SK-N-SH (cell line): ENCODE measurements at regions not wholly inside any gene's neighbourhood (a gene's known extent, or its start where the extent isn't known, plus 50 kb on each side); places are given as distances from the start of the nearest gene placed in this dataset.

Experiments
- CTCF ChIA-PET: fragments of 300-600, 350-600 bp; formaldehyde crosslinking; extraction: SDS; loops from one replicate; lab custom pipeline; 2021; lab: Yijun Ruan, JAX
- POLR2A ChIA-PET: fragments of 350-600 bp; sonication (Branson Sonifier 250); formaldehyde crosslinking; extraction: SDS; loops from one replicate; lab custom pipeline; 2020; ENCODE audit warnings: antibody characterized with exemption, inconsistent platforms; lab: Yijun Ruan, JAX
- DNase-seq: peaks from one replicate; pipeline ENCODE4 v3.0.0; 2012
- H2AFZ ChIP-seq: fragments of 200-600 bp; sonication (generic); 2 replicates; pipeline ENCODE4 v1.8.1; 2016; ENCODE audit warnings: antibody characterized with exemption, mild to moderate bottlenecking, low read depth
- H3F3A ChIP-seq: fragments of 200-600 bp; sonication (generic); replicated peaks from 2 replicates; pipeline ENCODE3; 2016; ENCODE audit warnings: antibody characterized with exemption, mild to moderate bottlenecking; ENCODE audit not compliant: insufficient read depth
- H3K27ac ChIP-seq, 2 experiments: fragments of 200-500 bp in 1 of 2; fragments of 200-600 bp in 1 of 2; sonication (Bioruptor generic) in 1 of 2; sonication (generic), shearing (Covaris generic) in 1 of 2; 2 replicates each; pipeline versions ENCODE4 v1.5.1 to v1.6.1; 2014 to 2016; ENCODE audit warnings: low read depth in 2 of 2, inconsistent platforms in 1 of 2, low read length in 1 of 2, mild to moderate bottlenecking in 1 of 2, mixed read lengths in 1 of 2
- H3K27me3 ChIP-seq: fragments of 200-600 bp; sonication (generic), shearing (Covaris generic); 2 replicates; pipeline ENCODE4 v1.6.1; 2016; ENCODE audit warnings: mixed run types; ENCODE audit not compliant: insufficient read depth
- H3K36me3 ChIP-seq, 2 experiments: fragments of 200-500 bp in 1 of 2; fragments of 200-600 bp in 1 of 2; sonication (Bioruptor generic) in 1 of 2; sonication (generic) in 1 of 2; replicated peaks in 1 of 2; 2 replicates each; pipeline versions ENCODE3 to v1.5.1; 2014 to 2016; ENCODE audit warnings: low read length in 1 of 2, mild to moderate bottlenecking in 1 of 2; ENCODE audit not compliant: insufficient read depth in 2 of 2, control insufficient read depth in 1 of 2
- H3K4me1 ChIP-seq, 2 experiments: fragments of 200-500 bp in 1 of 2; fragments of 200-600 bp in 1 of 2; sonication (Bioruptor generic) in 1 of 2; sonication (generic), shearing (Covaris generic) in 1 of 2; 2 replicates each; pipeline versions ENCODE4 v1.5.1 to v1.6.1; 2014 to 2016; ENCODE audit warnings: low read depth in 1 of 2, low read length in 1 of 2, mixed run types in 1 of 2; ENCODE audit not compliant: insufficient read depth in 2 of 2, control insufficient read depth in 1 of 2
- H3K4me2 ChIP-seq: fragments of 200-600 bp; sonication (generic), shearing (Covaris generic); 2 replicates; pipeline ENCODE4 v1.6.1; 2017; ENCODE audit warnings: mixed run types
- H3K4me3 ChIP-seq, 2 experiments: fragments of 200-500 bp in 1 of 2; fragments of 200-600 bp in 1 of 2; sonication (Bioruptor generic) in 1 of 2; sonication (generic), shearing (Covaris generic) in 1 of 2; 2 replicates each; pipeline versions ENCODE4 v1.5.1 to v1.8.1; 2014 to 2016; ENCODE audit warnings: low read depth in 2 of 2, inconsistent platforms in 1 of 2, low read length in 1 of 2, mild to moderate bottlenecking in 1 of 2, mixed read lengths in 1 of 2, moderate library complexity in 1 of 2
- H3K79me2 ChIP-seq: fragments of 200-600 bp; sonication (generic); 2 replicates; pipeline ENCODE4 v1.8.1; 2017; ENCODE audit warnings: mild to moderate bottlenecking; ENCODE audit not compliant: insufficient read depth
- H3K9ac ChIP-seq: fragments of 200-600 bp; sonication (generic); 2 replicates; pipeline ENCODE4 v1.6.1; 2017; ENCODE audit warnings: mixed run types
- H3K9me2 ChIP-seq: fragments of 200-600 bp; sonication (generic); 2 replicates; pipeline ENCODE4 v1.6.1; 2017; ENCODE audit warnings: mixed run types
- H3K9me3 ChIP-seq: fragments of 200-600 bp; sonication (generic); 2 replicates; pipeline ENCODE4 v1.6.1; 2017; ENCODE audit warnings: mixed run types, mild to moderate bottlenecking, moderate library complexity
- H4K20me1 ChIP-seq: fragments of 200-600 bp; sonication (generic); 2 replicates; pipeline ENCODE4 v1.6.1; 2017; ENCODE audit warnings: mild to moderate bottlenecking, mixed run types; ENCODE audit not compliant: insufficient read depth
- ELF1 ChIP-seq: IDR thresholded peaks from 2 replicates; pipeline ENCODE4 v1.4.0; 2012
- EP300 ChIP-seq, 2 experiments: IDR thresholded peaks; 2 replicates each; pipeline versions ENCODE4 v1.4.0 to v1.6.1; 2012; ENCODE audit warnings: borderline replicate concordance in 1 of 2, low read depth in 1 of 2, low read length in 1 of 2
- EZH2phosphoT487 ChIP-seq: fragments of 200-600 bp; sonication (generic); IDR thresholded peaks from 2 replicates; pipeline ENCODE4 v1.6.1; 2017; ENCODE audit warnings: low read depth, mixed run types, mild to moderate bottlenecking, antibody characterized with exemption, moderate library complexity, borderline replicate concordance
- FOXJ3 ChIP-seq: sonication (generic); formaldehyde crosslinking; IDR thresholded peaks from 2 replicates; pipeline ENCODE4 v1.5.1; 2020; ENCODE audit warnings: mild to moderate bottlenecking, missing genetic modification reagents
- GATA2 ChIP-seq: sonication (generic); formaldehyde crosslinking; IDR thresholded peaks from 2 replicates; pipeline ENCODE4 v1.5.0; 2020; ENCODE audit warnings: mild to moderate bottlenecking, missing genetic modification reagents
- NFIC ChIP-seq: IDR thresholded peaks from 2 replicates; pipeline ENCODE4 v1.4.0; 2012; ENCODE audit warnings: borderline replicate concordance
- NRF1 ChIP-seq: IDR thresholded peaks from 2 replicates; pipeline ENCODE4 v1.6.1; 2012; ENCODE audit warnings: low read depth, mild to moderate bottlenecking, low read length
- POLR2AphosphoS5 ChIP-seq: IDR thresholded peaks from 2 replicates; pipeline ENCODE4 v1.6.1; 2012; ENCODE audit warnings: low read depth, low read length
- RAD21 ChIP-seq: IDR thresholded peaks from 2 replicates; pipeline ENCODE4 v1.6.1; 2012; ENCODE audit warnings: mild to moderate bottlenecking, low read length
- RCOR1 ChIP-seq: fragments of 150-350 bp; IDR thresholded peaks from 2 replicates; pipeline ENCODE4 v1.6.1; 2017; ENCODE audit warnings: antibody characterized with exemption, low read length
- RFX5 ChIP-seq: IDR thresholded peaks from 2 replicates; pipeline ENCODE4 v1.6.1; 2012; ENCODE audit warnings: mild to moderate bottlenecking, improper control_type of control experiment, low read length
- TAF1 ChIP-seq: IDR thresholded peaks from 2 replicates; pipeline ENCODE4 v1.6.1; 2012; ENCODE audit warnings: low read depth, mild to moderate bottlenecking, low read length, moderate library complexity, borderline replicate concordance
- TCF12 ChIP-seq: IDR thresholded peaks from 2 replicates; pipeline ENCODE4 v1.4.0; 2012
- TEAD4 ChIP-seq: IDR thresholded peaks from 2 replicates; pipeline ENCODE4 v1.4.0; 2012; ENCODE audit warnings: mild to moderate bottlenecking, borderline replicate concordance; ENCODE audit not compliant: insufficient read depth
- WGBS: methylation state at CpG from one replicate; pipeline ENCODE4 v1.1.6; 2017; ENCODE audit warnings: low lambda C conversion rate; 5-methylcytosine and 5-hydroxymethylcytosine counted together
- TF ChIP-seq, protein P1 (sequence below): fragments of 200-600 bp; sonication (generic); IDR thresholded peaks from 2 replicates; pipeline ENCODE4 v1.6.1; 2017; ENCODE audit warnings: antibody characterized with exemption, mild to moderate bottlenecking, moderate library complexity
- TF ChIP-seq, protein P2 (sequence below): IDR thresholded peaks from 2 replicates; pipeline ENCODE4 v1.4.0; 2012; ENCODE audit warnings: low read depth, borderline replicate concordance
- TF ChIP-seq, protein P3 (sequence below): IDR thresholded peaks from 2 replicates; pipeline ENCODE4 v1.6.1; 2012; ENCODE audit warnings: mild to moderate bottlenecking, low read depth, low read length, moderate library complexity
- TF ChIP-seq, protein P4 (sequence below): fragments of 150-350 bp; IDR thresholded peaks from 2 replicates; pipeline ENCODE4 v1.6.1; 2017; ENCODE audit warnings: antibody characterized with exemption, low read length, low read depth, borderline replicate concordance
- TF ChIP-seq, protein P5 (sequence below): IDR thresholded peaks from 2 replicates; pipeline ENCODE4; 2012

DNA sequence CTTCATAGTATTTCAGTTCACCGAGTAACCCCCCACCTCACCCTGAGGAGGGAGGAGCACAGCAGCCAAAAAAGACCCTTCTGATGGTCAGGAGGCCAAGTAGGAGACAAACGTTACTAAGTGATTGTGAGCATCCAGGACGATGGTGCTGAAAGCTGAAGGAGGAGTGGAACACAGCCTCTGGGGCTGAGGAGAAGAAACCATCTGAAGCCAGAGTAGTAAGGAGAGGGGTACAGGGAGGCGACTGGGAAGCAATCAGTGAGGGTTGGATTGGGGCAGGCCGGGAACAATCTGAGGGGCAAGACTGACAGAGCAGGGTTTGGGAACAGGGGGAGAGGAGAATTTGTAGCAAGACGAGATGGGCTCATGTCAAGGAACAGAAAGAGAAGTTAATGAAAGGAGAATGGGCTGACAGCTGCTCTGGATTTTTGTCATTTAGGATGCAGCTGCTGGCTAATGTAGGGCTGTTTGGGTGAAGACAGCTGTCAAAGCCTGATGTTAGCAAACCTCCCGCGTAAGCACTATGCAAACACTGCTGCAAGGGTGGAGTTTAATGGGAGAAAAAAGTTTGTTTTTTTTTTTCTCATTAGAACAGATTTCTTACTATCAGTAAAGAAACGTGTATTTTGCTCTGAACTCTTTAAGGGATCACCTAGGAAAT lies 622.2 kb downstream of the EDEM1 start (continued):
- TF ChIP-seq, protein P1, sequence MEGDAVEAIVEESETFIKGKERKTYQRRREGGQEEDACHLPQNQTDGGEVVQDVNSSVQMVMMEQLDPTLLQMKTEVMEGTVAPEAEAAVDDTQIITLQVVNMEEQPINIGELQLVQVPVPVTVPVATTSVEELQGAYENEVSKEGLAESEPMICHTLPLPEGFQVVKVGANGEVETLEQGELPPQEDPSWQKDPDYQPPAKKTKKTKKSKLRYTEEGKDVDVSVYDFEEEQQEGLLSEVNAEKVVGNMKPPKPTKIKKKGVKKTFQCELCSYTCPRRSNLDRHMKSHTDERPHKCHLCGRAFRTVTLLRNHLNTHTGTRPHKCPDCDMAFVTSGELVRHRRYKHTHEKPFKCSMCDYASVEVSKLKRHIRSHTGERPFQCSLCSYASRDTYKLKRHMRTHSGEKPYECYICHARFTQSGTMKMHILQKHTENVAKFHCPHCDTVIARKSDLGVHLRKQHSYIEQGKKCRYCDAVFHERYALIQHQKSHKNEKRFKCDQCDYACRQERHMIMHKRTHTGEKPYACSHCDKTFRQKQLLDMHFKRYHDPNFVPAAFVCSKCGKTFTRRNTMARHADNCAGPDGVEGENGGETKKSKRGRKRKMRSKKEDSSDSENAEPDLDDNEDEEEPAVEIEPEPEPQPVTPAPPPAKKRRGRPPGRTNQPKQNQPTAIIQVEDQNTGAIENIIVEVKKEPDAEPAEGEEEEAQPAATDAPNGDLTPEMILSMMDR: no peak
- TF ChIP-seq, all 33 proteins: peak for 0

DNA sequence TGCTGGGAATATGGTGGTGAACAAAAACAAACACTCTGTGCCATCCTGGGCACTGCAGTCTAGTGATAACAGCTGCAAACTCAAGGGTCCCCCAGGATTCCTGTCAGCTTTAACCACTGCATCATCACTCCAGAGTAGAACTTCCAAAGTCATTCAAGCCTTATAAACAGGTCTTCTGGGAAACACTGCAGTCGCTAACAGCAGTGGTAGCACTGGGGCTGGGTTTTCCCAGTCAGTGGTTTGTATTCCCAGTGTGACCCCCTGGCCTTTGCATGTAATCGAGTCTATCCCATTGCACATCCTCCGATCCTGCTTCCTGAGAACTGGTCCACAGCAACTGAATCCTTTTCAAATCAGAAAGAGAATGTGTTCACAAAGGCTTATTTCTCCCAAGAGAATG lies 623.5 kb downstream of the EDEM1 start:
- WGBS: 28% methylated on average over 3 of the region's 3 CpGs
- H2AFZ ChIP-seq: no peak overlapping the region
- ChIA-PET CTCF (interaction anchor here (1.3 kb wide), 1 partner anchor 12 kb away, joined by 3 read pairs; no protein-coding TSS in a partner anchor), POLR2A (no interaction called here)
- H3K79me2 ChIP-seq: no peaks in the 10 kb centered on the region
- H3K4me1 ChIP-seq: no peaks in the 10 kb centered on the region
- H3K4me3 ChIP-seq: no peak overlapping the region
- H3K9me3 ChIP-seq: no peaks in the 10 kb centered on the region
- H3K4me2 ChIP-seq: no peak overlapping the region
- DNase-seq: no peak
- H3F3A ChIP-seq: no peaks in the 10 kb centered on the region
- H3K36me3 ChIP-seq: no peaks in the 10 kb centered on the region
- H4K20me1 ChIP-seq: no peaks in the 10 kb centered on the region
- no peaks in the 10 kb centered on the region for H3K9me2 ChIP-seq
- H3K27ac ChIP-seq: no peak overlapping the region
- no peak overlapping the region for H3K9ac ChIP-seq
- no peaks in the 10 kb centered on the region for H3K27me3 ChIP-seq
- TF ChIP-seq RFX5 (no peak), RCOR1 (no peak), RAD21 (no peak), TEAD4 (no peak), NRF1 (no peak), GATA2 (no peak), ELF1 (no peak), EZH2phosphoT487 (no peak), TAF1 (no peak), POLR2AphosphoS5 (no peak), NFIC (no peak), FOXJ3 (no peak), EP300 (IDR thresholded peaks at IDR 0.05; ENCODE audit: borderline replicate concordance in 1 of 2, low read depth in 1 of 2, low read length in 1 of 2) (no peak), TCF12 (no peak)
- TF ChIP-seq, protein P2, sequence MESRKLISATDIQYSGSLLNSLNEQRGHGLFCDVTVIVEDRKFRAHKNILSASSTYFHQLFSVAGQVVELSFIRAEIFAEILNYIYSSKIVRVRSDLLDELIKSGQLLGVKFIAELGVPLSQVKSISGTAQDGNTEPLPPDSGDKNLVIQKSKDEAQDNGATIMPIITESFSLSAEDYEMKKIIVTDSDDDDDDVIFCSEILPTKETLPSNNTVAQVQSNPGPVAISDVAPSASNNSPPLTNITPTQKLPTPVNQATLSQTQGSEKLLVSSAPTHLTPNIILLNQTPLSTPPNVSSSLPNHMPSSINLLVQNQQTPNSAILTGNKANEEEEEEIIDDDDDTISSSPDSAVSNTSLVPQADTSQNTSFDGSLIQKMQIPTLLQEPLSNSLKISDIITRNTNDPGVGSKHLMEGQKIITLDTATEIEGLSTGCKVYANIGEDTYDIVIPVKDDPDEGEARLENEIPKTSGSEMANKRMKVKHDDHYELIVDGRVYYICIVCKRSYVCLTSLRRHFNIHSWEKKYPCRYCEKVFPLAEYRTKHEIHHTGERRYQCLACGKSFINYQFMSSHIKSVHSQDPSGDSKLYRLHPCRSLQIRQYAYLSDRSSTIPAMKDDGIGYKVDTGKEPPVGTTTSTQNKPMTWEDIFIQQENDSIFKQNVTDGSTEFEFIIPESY: no peak
- TF ChIP-seq, protein P1: no peak
- TF ChIP-seq, protein P3, sequence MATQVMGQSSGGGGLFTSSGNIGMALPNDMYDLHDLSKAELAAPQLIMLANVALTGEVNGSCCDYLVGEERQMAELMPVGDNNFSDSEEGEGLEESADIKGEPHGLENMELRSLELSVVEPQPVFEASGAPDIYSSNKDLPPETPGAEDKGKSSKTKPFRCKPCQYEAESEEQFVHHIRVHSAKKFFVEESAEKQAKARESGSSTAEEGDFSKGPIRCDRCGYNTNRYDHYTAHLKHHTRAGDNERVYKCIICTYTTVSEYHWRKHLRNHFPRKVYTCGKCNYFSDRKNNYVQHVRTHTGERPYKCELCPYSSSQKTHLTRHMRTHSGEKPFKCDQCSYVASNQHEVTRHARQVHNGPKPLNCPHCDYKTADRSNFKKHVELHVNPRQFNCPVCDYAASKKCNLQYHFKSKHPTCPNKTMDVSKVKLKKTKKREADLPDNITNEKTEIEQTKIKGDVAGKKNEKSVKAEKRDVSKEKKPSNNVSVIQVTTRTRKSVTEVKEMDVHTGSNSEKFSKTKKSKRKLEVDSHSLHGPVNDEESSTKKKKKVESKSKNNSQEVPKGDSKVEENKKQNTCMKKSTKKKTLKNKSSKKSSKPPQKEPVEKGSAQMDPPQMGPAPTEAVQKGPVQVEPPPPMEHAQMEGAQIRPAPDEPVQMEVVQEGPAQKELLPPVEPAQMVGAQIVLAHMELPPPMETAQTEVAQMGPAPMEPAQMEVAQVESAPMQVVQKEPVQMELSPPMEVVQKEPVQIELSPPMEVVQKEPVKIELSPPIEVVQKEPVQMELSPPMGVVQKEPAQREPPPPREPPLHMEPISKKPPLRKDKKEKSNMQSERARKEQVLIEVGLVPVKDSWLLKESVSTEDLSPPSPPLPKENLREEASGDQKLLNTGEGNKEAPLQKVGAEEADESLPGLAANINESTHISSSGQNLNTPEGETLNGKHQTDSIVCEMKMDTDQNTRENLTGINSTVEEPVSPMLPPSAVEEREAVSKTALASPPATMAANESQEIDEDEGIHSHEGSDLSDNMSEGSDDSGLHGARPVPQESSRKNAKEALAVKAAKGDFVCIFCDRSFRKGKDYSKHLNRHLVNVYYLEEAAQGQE: no peak
- TF ChIP-seq, protein P4, sequence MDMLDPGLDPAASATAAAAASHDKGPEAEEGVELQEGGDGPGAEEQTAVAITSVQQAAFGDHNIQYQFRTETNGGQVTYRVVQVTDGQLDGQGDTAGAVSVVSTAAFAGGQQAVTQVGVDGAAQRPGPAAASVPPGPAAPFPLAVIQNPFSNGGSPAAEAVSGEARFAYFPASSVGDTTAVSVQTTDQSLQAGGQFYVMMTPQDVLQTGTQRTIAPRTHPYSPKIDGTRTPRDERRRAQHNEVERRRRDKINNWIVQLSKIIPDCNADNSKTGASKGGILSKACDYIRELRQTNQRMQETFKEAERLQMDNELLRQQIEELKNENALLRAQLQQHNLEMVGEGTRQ: no peak
- TF ChIP-seq, protein P5, sequence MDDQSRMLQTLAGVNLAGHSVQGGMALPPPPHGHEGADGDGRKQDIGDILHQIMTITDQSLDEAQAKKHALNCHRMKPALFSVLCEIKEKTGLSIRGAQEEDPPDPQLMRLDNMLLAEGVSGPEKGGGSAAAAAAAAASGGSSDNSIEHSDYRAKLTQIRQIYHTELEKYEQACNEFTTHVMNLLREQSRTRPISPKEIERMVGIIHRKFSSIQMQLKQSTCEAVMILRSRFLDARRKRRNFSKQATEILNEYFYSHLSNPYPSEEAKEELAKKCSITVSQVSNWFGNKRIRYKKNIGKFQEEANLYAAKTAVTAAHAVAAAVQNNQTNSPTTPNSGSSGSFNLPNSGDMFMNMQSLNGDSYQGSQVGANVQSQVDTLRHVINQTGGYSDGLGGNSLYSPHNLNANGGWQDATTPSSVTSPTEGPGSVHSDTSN: no peak
